Keratinocyte (primary cell): ENCODE measurements at regions not wholly inside any gene's neighbourhood (a gene's known extent, or its start where the extent isn't known, plus 50 kb on each side); places are given as distances from the start of the nearest gene placed in this dataset.

Source experiments
- DNase-seq: peaks from one replicate; pipeline ENCODE4 v3.0.0-alpha.2; 2011; ENCODE audit warnings: low read depth, missing footprints, low spot score
- FAIRE-seq: peaks from 2 replicates; lab custom pipeline; 2011; peaks lifted over from hg19 to GRCh38; lab: Jason Lieb, UNC
- H2AFZ ChIP-seq: 2 replicates; pipeline ENCODE4 v1.6.0; 2012; ENCODE audit warnings: low read length, control low read depth, inconsistent platforms; ENCODE audit not compliant: control insufficient read depth
- H3K27ac ChIP-seq: 2 replicates; pipeline ENCODE4 v1.5.1; 2011; ENCODE audit warnings: low read length; ENCODE audit not compliant: control insufficient read depth, insufficient read depth
- H3K27me3 ChIP-seq: 3 replicates; pipeline ENCODE4 v1.6.0; 2011; ENCODE audit warnings: low read length; ENCODE audit not compliant: control insufficient read depth, insufficient read depth; ENCODE audit errors: extremely low read depth
- H3K36me3 ChIP-seq, 2 experiments: 2 replicates in 1 of 2; 3 replicates in 1 of 2; pipeline ENCODE4 v1.5.1; 2011; ENCODE audit warnings: low read length in 2 of 2, mild to moderate bottlenecking in 1 of 2; ENCODE audit not compliant: control insufficient read depth in 2 of 2, insufficient read depth in 2 of 2; ENCODE audit errors: extremely low read depth in 1 of 2
- H3K4me1 ChIP-seq: 3 replicates; pipeline ENCODE4 v1.5.1; 2011; ENCODE audit warnings: low read length; ENCODE audit not compliant: control insufficient read depth, insufficient read depth; ENCODE audit errors: extremely low read depth
- H3K4me2 ChIP-seq: 3 replicates; pipeline ENCODE4 v1.6.0; 2011; ENCODE audit warnings: low read depth, low read length; ENCODE audit not compliant: control insufficient read depth, insufficient read depth; ENCODE audit errors: extremely low read depth
- H3K4me3 ChIP-seq, 3 experiments: fragments of 200-600 bp in 1 of 3; sonication (generic) in 1 of 3; 2 replicates in 2 of 3; 3 replicates in 1 of 3; pipeline ENCODE4 v1.5.1; 2011 to 2016; ENCODE audit warnings: low read length in 3 of 3, mild to moderate bottlenecking in 3 of 3, control low read depth in 2 of 3, inconsistent platforms in 1 of 3, low read depth in 1 of 3, mixed read lengths in 1 of 3, mixed run types in 1 of 3, moderate library complexity in 1 of 3; ENCODE audit not compliant: control insufficient read depth in 2 of 3, insufficient read depth in 2 of 3; ENCODE audit errors: extremely low read depth in 1 of 3
- H3K79me2 ChIP-seq: 2 replicates; pipeline ENCODE4 v1.6.0; 2012; ENCODE audit warnings: low read length; ENCODE audit not compliant: control insufficient read depth, insufficient read depth
- H3K9ac ChIP-seq: 3 replicates; pipeline ENCODE4 v1.6.0; 2011; ENCODE audit warnings: low read length; ENCODE audit not compliant: control insufficient read depth, insufficient read depth; ENCODE audit errors: extremely low read depth
- H3K9me1 ChIP-seq: 3 replicates; pipeline ENCODE4 v1.6.0; 2011; ENCODE audit warnings: low read length; ENCODE audit not compliant: control insufficient read depth, insufficient read depth; ENCODE audit errors: extremely low read depth
- H3K9me3 ChIP-seq: 2 replicates; pipeline ENCODE4 v1.5.1; 2012; ENCODE audit warnings: low read depth, low read length; ENCODE audit not compliant: control insufficient read depth
- H4K20me1 ChIP-seq: 3 replicates; pipeline ENCODE4 v1.6.0; 2011; ENCODE audit warnings: low read length; ENCODE audit not compliant: control insufficient read depth, insufficient read depth; ENCODE audit errors: extremely low read depth
- EZH2 ChIP-seq: IDR thresholded peaks from one replicate; pipeline ENCODE4 v1.6.1; 2012; ENCODE audit warnings: inconsistent platforms, mild to moderate bottlenecking, low read length, moderate library complexity
- dilution Hi-C: fragments of 300-500 bp; cut with MboI; formaldehyde crosslinking; loops from one replicate; pipeline ENCODE4 v1.7.0; 2020; ENCODE audit warnings: low sequenced_read_pairs; ENCODE audit not compliant: extremely low pct_ligation_motif_present
- TF ChIP-seq, protein P1 (sequence below), 3 experiments: IDR thresholded peaks in 1 of 3; conservative IDR thresholded peaks in 1 of 3; optimal IDR thresholded peaks in 1 of 3; 2 replicates in 2 of 3; 3 replicates in 1 of 3; pipeline versions ENCODE3 to v1.5.1; 2011; ENCODE audit warnings: low read length in 3 of 3, mild to moderate bottlenecking in 3 of 3, moderate library complexity in 2 of 3, control low read depth in 1 of 3, inconsistent platforms in 1 of 3; ENCODE audit not compliant: insufficient read depth in 2 of 3; ENCODE audit errors: extremely low read depth in 1 of 3

DNA sequence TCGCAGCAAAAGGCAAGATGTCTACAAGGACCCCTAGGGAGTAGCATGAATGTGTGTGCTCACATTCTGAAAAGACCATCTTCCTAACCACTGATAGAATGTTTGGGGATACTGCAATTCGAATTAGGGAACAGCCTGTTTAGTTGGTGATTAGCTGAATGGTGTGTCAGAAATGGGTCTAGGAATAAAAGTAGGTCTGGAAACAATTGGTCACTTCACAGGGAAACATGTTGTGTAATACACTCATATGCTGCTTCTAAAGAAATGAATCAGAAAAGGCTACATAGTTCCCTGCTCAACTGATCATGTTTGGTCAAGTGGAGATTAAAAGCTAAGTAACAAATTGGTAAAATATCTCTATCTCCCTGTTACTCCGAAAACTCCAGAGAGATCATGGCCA lies 2362.4 kb upstream of the TENM3 start:
- no peaks in the 10 kb centered on the region for H3K27me3 ChIP-seq
- H2AFZ ChIP-seq = no peak overlapping the region
- H3K4me2 ChIP-seq = no peak overlapping the region
- no peak overlapping the region for H3K4me3 ChIP-seq
- FAIRE-seq (no peak), DNase-seq (no peak)
- no peaks in the 10 kb centered on the region for H4K20me1 ChIP-seq
- no peaks in the 10 kb centered on the region for H3K4me1 ChIP-seq
- H3K79me2 ChIP-seq = no peaks in the 10 kb centered on the region
- H3K9ac ChIP-seq = no peak overlapping the region
- H3K9me1 ChIP-seq = no peaks in the 10 kb centered on the region
- dilution Hi-C loops = no loop called here
- TF ChIP-seq, protein P1, sequence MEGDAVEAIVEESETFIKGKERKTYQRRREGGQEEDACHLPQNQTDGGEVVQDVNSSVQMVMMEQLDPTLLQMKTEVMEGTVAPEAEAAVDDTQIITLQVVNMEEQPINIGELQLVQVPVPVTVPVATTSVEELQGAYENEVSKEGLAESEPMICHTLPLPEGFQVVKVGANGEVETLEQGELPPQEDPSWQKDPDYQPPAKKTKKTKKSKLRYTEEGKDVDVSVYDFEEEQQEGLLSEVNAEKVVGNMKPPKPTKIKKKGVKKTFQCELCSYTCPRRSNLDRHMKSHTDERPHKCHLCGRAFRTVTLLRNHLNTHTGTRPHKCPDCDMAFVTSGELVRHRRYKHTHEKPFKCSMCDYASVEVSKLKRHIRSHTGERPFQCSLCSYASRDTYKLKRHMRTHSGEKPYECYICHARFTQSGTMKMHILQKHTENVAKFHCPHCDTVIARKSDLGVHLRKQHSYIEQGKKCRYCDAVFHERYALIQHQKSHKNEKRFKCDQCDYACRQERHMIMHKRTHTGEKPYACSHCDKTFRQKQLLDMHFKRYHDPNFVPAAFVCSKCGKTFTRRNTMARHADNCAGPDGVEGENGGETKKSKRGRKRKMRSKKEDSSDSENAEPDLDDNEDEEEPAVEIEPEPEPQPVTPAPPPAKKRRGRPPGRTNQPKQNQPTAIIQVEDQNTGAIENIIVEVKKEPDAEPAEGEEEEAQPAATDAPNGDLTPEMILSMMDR (optimal IDR thresholded peaks at IDR 0.05 in 1 of 3, IDR thresholded peaks at IDR 0.05 in 1 of 3, conservative IDR thresholded peaks at IDR 0.05 in 1 of 3; ENCODE audit: extremely low read depth in 1 of 3, insufficient read depth in 2 of 3, low read length in 3 of 3) = no peak
- no peak for TF ChIP-seq EZH2
- no peak overlapping the region for H3K27ac ChIP-seq
- no peaks in the 10 kb centered on the region for H3K36me3 ChIP-seq
- H3K9me3 ChIP-seq = no peaks in the 10 kb centered on the region

DNA sequence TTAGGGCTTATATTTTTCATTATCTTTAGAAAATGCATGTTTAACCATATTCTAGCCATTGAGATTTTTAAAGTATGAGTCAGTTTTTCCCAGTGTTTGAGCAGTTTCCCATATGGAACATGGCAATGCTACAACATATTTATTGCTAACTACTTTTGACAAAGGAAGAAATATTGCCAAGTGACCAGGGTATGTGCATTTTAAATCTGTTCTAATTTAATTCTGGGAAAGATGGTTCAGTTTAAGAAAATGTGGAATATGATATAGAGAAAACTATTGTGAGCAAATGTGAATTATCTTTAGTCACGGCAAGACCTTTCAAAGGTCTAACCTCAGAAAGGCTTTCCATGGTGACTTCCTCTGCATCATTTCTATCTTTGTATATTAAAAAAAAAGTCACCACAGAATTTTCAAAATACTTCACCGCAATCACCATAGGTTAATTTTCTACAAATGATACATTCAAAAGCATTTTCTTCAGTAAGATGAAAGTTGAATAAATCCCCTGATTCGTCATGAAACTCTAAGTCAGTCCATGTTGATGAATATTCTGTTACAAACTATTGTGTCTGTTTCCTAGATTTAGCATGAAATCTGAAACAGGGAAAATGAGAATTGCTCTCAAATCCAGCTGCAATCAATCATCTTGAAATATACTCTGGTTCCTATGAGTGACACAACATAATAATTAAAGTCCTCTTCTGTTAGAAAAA lies 2349.0 kb upstream of the TENM3 start:
- DNase-seq = no peak

More for the DNA sequence above, 2349.0 kb upstream of the TENM3 start:
- Histone ChIP-seq H3K36me3 (no peaks in the 10 kb centered on the region), H2AFZ (no peak overlapping the region), H3K27ac (no peak overlapping the region), H3K9me3 (no peaks in the 10 kb centered on the region), H3K27me3 (no peaks in the 10 kb centered on the region), H3K4me3 (no peak overlapping the region), H3K9ac (no peak overlapping the region), H4K20me1 (no peaks in the 10 kb centered on the region), H3K79me2 (no peaks in the 10 kb centered on the region), H3K4me2 (no peak overlapping the region), H3K4me1 (no peaks in the 10 kb centered on the region), H3K9me1 (no peaks in the 10 kb centered on the region)
- dilution Hi-C loops = no loop called here
- FAIRE-seq = no peak
- no peak for TF ChIP-seq EZH2
- TF ChIP-seq, protein P1 (optimal IDR thresholded peaks at IDR 0.05 in 1 of 3, IDR thresholded peaks at IDR 0.05 in 1 of 3, conservative IDR thresholded peaks at IDR 0.05 in 1 of 3; ENCODE audit: extremely low read depth in 1 of 3, insufficient read depth in 2 of 3, low read length in 3 of 3) = no peak
